AG09309 (cell line): ENCODE measurements at regions not wholly inside any gene's neighbourhood (a gene's known extent, or its start where the extent isn't known, plus 50 kb on each side); places are given as distances from the start of the nearest gene placed in this dataset.

ENCODE experiments used
- DNase-seq: peaks from one replicate; pipeline ENCODE4 v3.0.0-alpha.2; 2010; ENCODE audit warnings: low read depth
- H3K4me3 ChIP-seq: 2 replicates; pipeline ENCODE4 v1.5.1; 2011; ENCODE audit warnings: mild to moderate bottlenecking, low read depth, low read length, moderate library complexity; ENCODE audit not compliant: control insufficient read depth
- CTCF ChIP-seq: IDR thresholded peaks from 2 replicates; pipeline ENCODE4 v1.5.1; 2011; ENCODE audit warnings: mild to moderate bottlenecking, low read depth, low read length, inconsistent platforms; ENCODE audit not compliant: insufficient read depth, control insufficient read depth; ENCODE audit errors: missing control alignments

- no peak overlapping the region for H3K4me3 ChIP-seq
- DNase-seq: no peak
- no peak for TF ChIP-seq CTCF
These were observed 109.8 kb downstream of the CTTN start for GRCh38 chr11:70508231-70508480.

GRCh38 chr11:70509476-70509875, 111.1 kb downstream of the CTTN start:
- H3K4me3 ChIP-seq: no peak overlapping the region
- DNase-seq: no peak
- TF ChIP-seq CTCF: no peak

- no peak for TF ChIP-seq CTCF
- DNase-seq: no peak
- no peak overlapping the region for H3K4me3 ChIP-seq
These were observed 111.8 kb downstream of the CTTN start for GRCh38 chr11:70510106-70510505.

- no peak for DNase-seq
- no peak for TF ChIP-seq CTCF
- H3K4me3 ChIP-seq: no peak overlapping the region
These were observed 112.2 kb downstream of the CTTN start for GRCh38 chr11:70510571-70510970.

- no peak overlapping the region for H3K4me3 ChIP-seq
- DNase-seq: no peak
- no peak for TF ChIP-seq CTCF
These were observed 113.0 kb downstream of the CTTN start for GRCh38 chr11:70511345-70511744.

GRCh38 chr11:70512716-70513115, 114.4 kb downstream of the CTTN start:
- TF ChIP-seq CTCF: no peak
- no peak overlapping the region for H3K4me3 ChIP-seq
- DNase-seq: no peak

GRCh38 chr11:70517203-70517602, 118.9 kb downstream of the CTTN start:
- no peak for DNase-seq
- no peak overlapping the region for H3K4me3 ChIP-seq
- no peak for TF ChIP-seq CTCF
